Osteocyte (in vitro differentiated cells): ENCODE measurements at regions not wholly inside any gene's neighbourhood (a gene's known extent, or its start where the extent isn't known, plus 50 kb on each side); places are given as distances from the start of the nearest gene placed in this dataset.

Experiments used
- DNase-seq: peaks from one replicate; pipeline ENCODE4 v3.0.0; 2021; ENCODE audit warnings: mixed read lengths; ENCODE audit not compliant: unreplicated experiment; ENCODE audit errors: extremely low spot score
- H3K27ac Mint-ChIP-seq: one replicate; pipeline ENCODE4 v1.8.0; 2021; ENCODE audit warnings: mild to moderate bottlenecking, mixed read lengths; ENCODE audit not compliant: unreplicated experiment
- H3K27me3 Mint-ChIP-seq: one replicate; pipeline ENCODE4 v1.8.0; 2021; ENCODE audit warnings: mixed read lengths; ENCODE audit not compliant: unreplicated experiment
- H3K36me3 Mint-ChIP-seq: one replicate; pipeline ENCODE4 v1.8.0; 2021; ENCODE audit warnings: mixed read lengths; ENCODE audit not compliant: unreplicated experiment
- H3K4me1 Mint-ChIP-seq: one replicate; pipeline ENCODE4 v1.8.0; 2021; ENCODE audit warnings: mixed read lengths; ENCODE audit not compliant: unreplicated experiment
- H3K4me3 Mint-ChIP-seq: one replicate; pipeline ENCODE4 v1.8.0; 2021; ENCODE audit warnings: mild to moderate bottlenecking, moderate library complexity, mixed read lengths; ENCODE audit not compliant: unreplicated experiment
- H3K9me3 Mint-ChIP-seq: one replicate; pipeline ENCODE4 v1.8.0; 2021; ENCODE audit warnings: mixed read lengths; ENCODE audit not compliant: unreplicated experiment
- CTCF ChIP-seq: fragments of 200-600 bp; sonication (generic); IDR thresholded peaks from 2 replicates; pipeline ENCODE4 v1.5.0; 2021; ENCODE audit warnings: antibody characterized with exemption, mild to moderate bottlenecking, moderate library complexity

- Mint-ChIP-seq H3K36me3 (no peaks in the 10 kb centered on the region), H3K4me3 (no peak overlapping the region), H3K9me3 (no peaks in the 10 kb centered on the region), H3K4me1 (no peaks in the 10 kb centered on the region), H3K27me3 (no peaks in the 10 kb centered on the region), H3K27ac (no peak overlapping the region)
- no peak for DNase-seq
- TF ChIP-seq CTCF: no peak
Observed at GRCh38 chr14:89646971-89647370, 229.9 kb upstream of the FOXN3 start.

DNA sequence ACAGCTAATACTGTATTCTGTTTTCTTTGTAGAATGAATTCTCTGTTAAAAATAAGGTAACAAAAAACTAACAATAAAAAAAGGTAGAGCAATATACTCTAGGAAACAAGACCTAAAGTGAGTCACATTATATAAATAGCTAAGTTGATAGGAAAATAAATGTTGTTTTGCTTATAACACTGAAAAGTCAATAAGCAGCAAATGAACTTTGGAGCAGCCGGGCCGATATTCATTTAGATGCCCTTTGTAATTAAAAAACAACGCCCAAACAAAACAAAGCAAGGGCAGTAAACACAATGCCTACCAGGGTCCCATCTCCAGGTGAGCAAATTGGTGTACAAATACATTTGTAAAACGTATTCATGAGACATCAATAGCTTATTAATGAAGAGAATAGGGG is 227.6 kb upstream of the FOXN3 start:
- TF ChIP-seq CTCF: no peak
- DNase-seq: no peak
- H3K36me3 Mint-ChIP-seq: no peaks in the 10 kb centered on the region
- H3K9me3 Mint-ChIP-seq: no peaks in the 10 kb centered on the region
- H3K4me1 Mint-ChIP-seq: no peaks in the 10 kb centered on the region
- no peaks in the 10 kb centered on the region for H3K27me3 Mint-ChIP-seq
- H3K4me3 Mint-ChIP-seq: no peak overlapping the region
- H3K27ac Mint-ChIP-seq: no peak overlapping the region

GRCh38 chr14:89641495-89642175 is 224.6 kb upstream of the FOXN3 start:
- Mint-ChIP-seq H3K4me3 (no peak overlapping the region), H3K9me3 (peaks cover 5% of the 10 kb centered on the region), H3K4me1 (no peaks in the 10 kb centered on the region), H3K27me3 (no peaks in the 10 kb centered on the region), H3K27ac (no peak overlapping the region), H3K36me3 (no peaks in the 10 kb centered on the region)
- TF ChIP-seq CTCF: no peak
- DNase-seq: no peak

GRCh38 chr14:89640141-89640540 is 223.1 kb upstream of the FOXN3 start:
- DNase-seq: no peak
- H3K4me1 Mint-ChIP-seq: peaks cover 11% of the 10 kb centered on the region
- no peak for TF ChIP-seq CTCF
- H3K4me3 Mint-ChIP-seq: no peak overlapping the region
- H3K27ac Mint-ChIP-seq: no peak overlapping the region
- no peaks in the 10 kb centered on the region for H3K27me3 Mint-ChIP-seq
- H3K36me3 Mint-ChIP-seq: no peaks in the 10 kb centered on the region
- H3K9me3 Mint-ChIP-seq: peaks cover 5% of the 10 kb centered on the region

DNA sequence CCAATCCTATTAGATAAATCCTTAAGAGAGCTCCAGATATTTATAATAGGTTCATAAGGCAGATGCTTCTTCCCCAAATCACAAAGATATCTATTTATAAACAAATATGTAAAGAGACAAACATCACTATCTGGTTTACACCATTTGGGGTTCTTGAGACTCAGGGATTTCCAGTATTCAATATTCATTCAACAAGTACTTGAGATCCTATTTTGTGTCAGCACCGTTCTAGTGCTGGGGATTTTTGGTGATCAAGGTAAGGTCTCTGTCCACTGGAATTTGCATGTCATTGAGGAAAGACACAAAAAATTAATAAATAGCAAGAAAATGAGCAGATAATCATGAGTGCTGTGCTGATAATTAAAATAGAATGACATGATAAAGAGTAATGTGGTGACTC is 222.7 kb upstream of the FOXN3 start:
- H3K9me3 Mint-ChIP-seq: peaks cover 5% of the 10 kb centered on the region
- no peaks in the 10 kb centered on the region for H3K36me3 Mint-ChIP-seq
- no peak for DNase-seq
- no peak overlapping the region for H3K27ac Mint-ChIP-seq
- no peak overlapping the region for H3K4me3 Mint-ChIP-seq
- H3K27me3 Mint-ChIP-seq: no peaks in the 10 kb centered on the region
- TF ChIP-seq CTCF: no peak
- peaks cover 14% of the 10 kb centered on the region for H3K4me1 Mint-ChIP-seq
